ENCODE measurements at regions not wholly inside any gene's neighbourhood (a gene's known extent, or its start where the extent isn't known, plus 50 kb on each side); places are given as distances from the start of the nearest gene placed in this dataset.

DNA sequence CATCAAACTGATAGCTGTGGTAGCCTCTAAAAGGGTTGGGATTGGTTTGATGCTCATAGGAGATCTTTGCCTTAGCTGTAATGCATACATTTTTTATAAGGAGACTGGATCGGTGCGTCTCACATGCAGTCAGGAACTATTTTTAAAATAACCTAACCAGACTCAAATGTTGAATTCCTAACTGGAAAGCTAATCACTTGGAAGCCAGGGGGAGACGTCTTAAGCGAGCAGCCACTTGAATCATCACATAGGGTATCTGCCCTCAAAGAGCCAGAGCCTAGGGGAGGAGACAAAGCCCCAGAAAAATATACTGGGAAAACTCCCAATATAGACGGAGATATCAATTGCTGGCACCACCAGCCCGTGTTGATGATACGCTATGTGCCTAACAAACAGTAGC is 61.7 kb upstream of the PUM1 start:
- peak; percentile 67 for DNase-seq (ENCODE audit: low read depth)
- H3K4me3 ChIP-seq (replicated peaks; ENCODE audit: low read depth, low read length) = no peak overlapping the region
- TF ChIP-seq, protein P1, sequence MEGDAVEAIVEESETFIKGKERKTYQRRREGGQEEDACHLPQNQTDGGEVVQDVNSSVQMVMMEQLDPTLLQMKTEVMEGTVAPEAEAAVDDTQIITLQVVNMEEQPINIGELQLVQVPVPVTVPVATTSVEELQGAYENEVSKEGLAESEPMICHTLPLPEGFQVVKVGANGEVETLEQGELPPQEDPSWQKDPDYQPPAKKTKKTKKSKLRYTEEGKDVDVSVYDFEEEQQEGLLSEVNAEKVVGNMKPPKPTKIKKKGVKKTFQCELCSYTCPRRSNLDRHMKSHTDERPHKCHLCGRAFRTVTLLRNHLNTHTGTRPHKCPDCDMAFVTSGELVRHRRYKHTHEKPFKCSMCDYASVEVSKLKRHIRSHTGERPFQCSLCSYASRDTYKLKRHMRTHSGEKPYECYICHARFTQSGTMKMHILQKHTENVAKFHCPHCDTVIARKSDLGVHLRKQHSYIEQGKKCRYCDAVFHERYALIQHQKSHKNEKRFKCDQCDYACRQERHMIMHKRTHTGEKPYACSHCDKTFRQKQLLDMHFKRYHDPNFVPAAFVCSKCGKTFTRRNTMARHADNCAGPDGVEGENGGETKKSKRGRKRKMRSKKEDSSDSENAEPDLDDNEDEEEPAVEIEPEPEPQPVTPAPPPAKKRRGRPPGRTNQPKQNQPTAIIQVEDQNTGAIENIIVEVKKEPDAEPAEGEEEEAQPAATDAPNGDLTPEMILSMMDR (IDR thresholded peaks at IDR 0.05; ENCODE audit: low read length, missing control alignments) = peak; percentile 35

DNA sequence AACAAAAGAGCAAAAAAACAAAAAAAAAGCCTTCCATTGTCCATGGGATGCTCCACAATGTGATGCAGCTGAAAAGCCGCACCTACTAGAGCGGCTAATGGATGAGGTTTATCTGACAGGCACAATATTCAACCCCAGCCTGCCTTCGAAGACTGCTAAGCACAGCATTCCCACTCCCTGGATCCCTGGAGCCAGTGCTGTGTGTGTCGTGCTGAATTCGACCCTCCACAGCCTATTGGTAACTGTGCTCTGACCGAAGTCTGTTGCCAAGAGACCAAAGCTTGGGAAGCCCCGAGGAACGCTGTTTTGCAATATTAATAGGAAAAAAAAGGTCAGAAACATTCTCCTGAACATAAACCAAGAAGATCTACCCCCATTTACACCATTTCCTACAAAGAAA is 57.2 kb upstream of the PUM1 start:
- TF ChIP-seq, protein P1 (IDR thresholded peaks at IDR 0.05; ENCODE audit: low read length, missing control alignments) = no peak
- DNase-seq (ENCODE audit: low read depth) = peak; percentile 48
- no peak overlapping the region for H3K4me3 ChIP-seq (replicated peaks; ENCODE audit: low read depth, low read length)

DNA sequence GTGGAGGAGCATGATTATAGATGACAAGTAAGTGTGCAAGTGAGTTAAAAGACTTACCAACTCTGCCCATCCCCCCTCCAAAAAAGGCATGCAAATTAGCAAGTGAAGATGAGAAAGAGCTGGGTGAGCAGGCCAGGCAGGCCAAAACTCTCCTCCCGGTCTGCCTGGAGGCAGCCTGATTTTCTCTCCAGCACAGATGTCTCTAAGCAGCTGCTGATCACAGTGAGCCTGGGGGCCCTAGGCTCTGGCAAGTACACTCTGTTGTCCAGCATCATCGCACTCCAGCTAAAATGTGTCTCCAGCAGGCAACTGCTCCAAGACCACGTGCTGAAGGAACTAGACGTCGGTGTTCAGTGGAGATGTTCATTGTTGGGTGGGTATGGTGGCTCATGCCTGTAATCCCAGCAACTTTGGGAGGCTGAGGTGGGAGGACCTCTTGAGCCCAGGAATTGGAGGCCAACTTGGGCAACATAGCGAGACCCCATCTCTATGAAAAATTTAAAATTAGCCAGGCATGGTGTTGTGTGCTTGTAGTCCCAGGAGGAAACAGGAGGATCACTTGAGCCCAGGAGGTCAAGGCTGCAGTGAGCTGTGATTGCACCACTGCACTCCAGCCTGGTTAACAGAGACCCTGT is 56.7 kb upstream of the PUM1 start:
- H3K4me3 ChIP-seq (replicated peaks; ENCODE audit: low read depth, low read length) = no peak overlapping the region

DNA sequence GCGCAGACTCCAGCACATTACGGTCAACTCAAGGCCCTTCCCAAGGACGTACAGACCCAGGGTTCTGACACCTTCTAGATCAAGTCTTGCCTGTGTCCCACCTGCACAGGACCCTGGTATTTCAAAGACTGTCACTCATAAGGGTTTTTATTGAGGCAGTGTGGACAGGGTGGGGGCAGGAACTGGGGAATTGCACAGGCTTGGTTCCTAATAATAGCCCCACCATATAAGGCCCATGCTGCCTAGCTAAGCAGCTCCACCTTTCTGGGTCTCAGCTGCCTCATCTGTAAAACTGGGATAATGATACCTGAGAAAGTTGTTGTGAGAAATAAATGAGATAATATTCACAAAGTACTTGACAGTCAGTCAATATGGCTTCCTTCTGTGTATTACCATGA is 55.3 kb upstream of the PUM1 start:
- TF ChIP-seq, protein P1 (IDR thresholded peaks at IDR 0.05; ENCODE audit: low read length, missing control alignments) = no peak
- DNase-seq (ENCODE audit: low read depth) = no peak
- H3K4me3 ChIP-seq (replicated peaks; ENCODE audit: low read depth, low read length) = no peak overlapping the region

More for the DNA sequence above, 56.7 kb upstream of the PUM1 start:
- DNase-seq (ENCODE audit: low read depth) = no peak
- TF ChIP-seq, protein P1 (IDR thresholded peaks at IDR 0.05; ENCODE audit: low read length, missing control alignments) = no peak

DNA sequence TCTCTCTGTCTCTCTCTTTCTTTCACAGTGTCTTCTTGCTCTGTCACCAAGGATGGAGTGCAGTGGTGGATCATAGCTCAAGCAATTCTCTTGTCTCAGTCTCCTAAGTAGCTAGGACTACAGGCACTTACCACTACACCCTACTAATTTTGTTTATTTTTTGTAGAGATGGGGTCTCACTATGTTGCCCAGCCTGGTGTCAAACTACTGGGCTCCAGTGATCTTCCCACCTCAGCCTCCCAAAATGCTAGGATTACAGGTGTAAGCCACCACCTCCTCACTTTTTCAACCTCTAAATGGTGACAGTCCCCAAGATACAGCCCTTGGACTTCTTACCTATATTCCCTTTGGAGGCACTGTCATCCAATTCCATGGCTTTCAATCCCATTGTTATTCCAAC is 50.5 kb upstream of the PUM1 start:
- TF ChIP-seq, protein P1 (IDR thresholded peaks at IDR 0.05; ENCODE audit: low read length, missing control alignments) = no peak
- DNase-seq (ENCODE audit: low read depth) = no peak
- H3K4me3 ChIP-seq (replicated peaks; ENCODE audit: low read depth, low read length) = no peak overlapping the region
